ENCODE measurements at regions not wholly inside any gene's neighbourhood (a gene's known extent, or its start where the extent isn't known, plus 50 kb on each side); places are given as distances from the start of the nearest gene placed in this dataset.
"Not testable (repeated sequence)": the region's sequence is repeated elsewhere in the genome, so short reads cannot be mapped to it uniquely, and the experiment has no call there.

DNA sequence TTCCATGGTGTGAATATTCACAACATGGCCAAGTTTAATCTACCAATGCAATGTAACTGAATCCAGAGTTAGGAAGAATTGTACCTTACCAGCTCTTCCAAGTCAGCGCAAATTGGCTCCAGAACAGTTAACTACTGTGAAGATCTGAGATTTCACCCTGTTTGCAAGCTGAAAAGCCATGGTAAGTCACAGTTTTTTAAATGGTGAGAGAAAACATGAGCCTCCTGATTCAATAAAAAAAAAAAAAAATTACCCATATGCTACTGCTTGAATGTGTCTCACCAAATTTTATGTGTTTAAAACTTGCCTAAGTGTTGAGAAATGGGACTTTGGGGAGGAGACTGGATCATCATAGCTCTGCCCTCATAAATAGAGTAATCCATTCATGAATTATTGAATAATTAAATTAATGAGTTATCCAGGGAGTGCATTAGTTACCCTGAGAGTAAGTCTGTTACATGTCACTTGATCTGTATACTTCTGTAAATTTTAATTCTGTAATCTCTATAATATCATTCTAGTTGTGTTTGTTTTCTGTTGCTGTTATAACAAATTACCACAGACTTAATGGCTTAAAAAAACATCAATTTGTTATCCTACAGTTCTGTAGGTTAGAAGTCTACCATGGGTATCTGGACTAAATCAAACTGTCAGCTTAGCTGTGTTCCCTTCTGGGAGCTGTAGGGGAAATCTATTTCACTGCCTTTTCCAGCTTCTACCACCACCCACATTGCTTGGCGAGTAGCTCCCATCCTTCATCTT lies 1355.9 kb downstream of the GRIK2 start:
- DNase-seq (ENCODE audit: low read depth), result no peak

- DNase-seq (ENCODE audit: low read depth), result no peak
Measured at GRCh38 chr6:102746941-102747340, 1353.4 kb downstream of the GRIK2 start.

DNA sequence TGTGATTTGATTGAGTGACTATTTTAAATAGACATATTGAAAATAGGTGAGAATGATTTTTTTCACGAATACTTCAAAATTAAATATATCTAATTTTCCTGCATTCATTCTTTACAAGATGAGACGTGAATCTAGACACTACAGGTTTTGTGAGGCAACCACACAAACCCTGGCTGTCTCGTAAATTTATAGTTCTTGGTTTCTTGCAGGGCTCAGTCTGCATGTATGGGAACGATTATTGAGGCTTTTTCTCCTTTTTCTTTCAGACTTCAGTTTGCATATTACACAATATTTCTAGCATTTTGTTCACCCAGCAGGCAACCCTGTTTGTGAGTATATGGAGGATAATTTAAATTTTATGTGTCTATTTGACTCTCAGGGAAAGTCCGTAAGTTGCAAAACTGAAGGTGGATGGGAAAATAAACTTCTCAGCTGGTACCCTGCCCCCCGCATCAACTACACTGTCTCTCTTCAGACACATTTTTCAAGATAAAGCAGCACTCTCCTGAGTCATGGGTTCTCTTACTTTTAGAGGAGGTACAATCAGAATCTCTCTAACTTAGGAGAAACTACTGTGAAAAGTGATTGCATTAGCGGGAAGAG lies 1349.3 kb downstream of the GRIK2 start:
- DNase-seq (ENCODE audit: low read depth), result no peak

- DNase-seq (ENCODE audit: low read depth), result no peak
Measured at GRCh38 chr6:102742028-102742427, 1348.5 kb downstream of the GRIK2 start.

GRCh38 chr6:102736941-102737368 lies 1343.4 kb downstream of the GRIK2 start:
- DNase-seq (ENCODE audit: low read depth), result no peak

DNA sequence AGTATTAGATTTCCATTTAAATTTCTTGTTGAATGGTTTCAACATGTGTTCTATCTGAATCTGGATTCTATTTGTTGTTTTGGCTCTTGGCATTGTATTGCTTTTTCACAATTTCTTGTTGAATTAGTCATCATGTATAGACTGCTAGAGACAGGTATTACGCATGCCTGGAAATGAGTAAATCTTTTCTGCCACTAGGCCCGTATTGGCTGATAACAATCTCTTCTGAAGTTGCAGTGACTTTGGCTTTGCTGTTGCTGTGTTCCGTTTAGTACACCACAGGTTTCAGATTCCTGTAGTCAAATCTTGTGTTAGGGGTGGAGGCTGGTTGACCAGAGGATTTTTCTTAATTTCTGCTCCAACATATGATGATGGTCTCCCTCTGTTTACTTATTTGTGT lies 1339.4 kb downstream of the GRIK2 start:
- DNase-seq (ENCODE audit: low read depth), result no peak

GRCh38 chr6:102722086-102722485 lies 1328.6 kb downstream of the GRIK2 start:
- DNase-seq (ENCODE audit: low read depth), result not testable (repeated sequence)

GRCh38 chr6:102717737-102718456 lies 1324.4 kb downstream of the GRIK2 start:
- no peak for DNase-seq (ENCODE audit: low read depth)

- DNase-seq (ENCODE audit: low read depth), result no peak
Measured at GRCh38 chr6:102717252-102717651, 1323.7 kb downstream of the GRIK2 start.

DNA sequence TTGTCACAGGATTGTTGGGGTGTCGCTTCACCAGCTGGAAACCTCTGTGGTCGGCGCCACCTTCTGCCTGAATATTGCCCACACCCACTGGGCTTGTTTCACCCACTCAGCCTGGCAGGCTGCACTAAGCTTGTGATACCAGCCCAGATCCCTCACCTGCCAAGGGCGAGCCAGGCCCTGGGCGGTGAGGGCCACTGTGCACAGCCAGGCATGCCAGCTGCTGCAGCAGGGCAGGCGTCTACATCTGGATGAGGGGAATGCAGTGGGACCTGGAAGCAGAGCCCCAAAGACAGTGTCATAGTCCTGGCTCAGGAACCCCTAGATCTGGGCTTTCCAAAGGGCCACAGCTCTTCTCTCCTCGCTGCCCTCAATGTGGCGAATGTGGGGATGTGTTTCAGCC lies 1307.5 kb downstream of the GRIK2 start:
- no peak for DNase-seq (ENCODE audit: low read depth)

- DNase-seq (ENCODE audit: low read depth), result no peak
Measured at GRCh38 chr6:102686461-102686860, 1293.0 kb downstream of the GRIK2 start.

DNA sequence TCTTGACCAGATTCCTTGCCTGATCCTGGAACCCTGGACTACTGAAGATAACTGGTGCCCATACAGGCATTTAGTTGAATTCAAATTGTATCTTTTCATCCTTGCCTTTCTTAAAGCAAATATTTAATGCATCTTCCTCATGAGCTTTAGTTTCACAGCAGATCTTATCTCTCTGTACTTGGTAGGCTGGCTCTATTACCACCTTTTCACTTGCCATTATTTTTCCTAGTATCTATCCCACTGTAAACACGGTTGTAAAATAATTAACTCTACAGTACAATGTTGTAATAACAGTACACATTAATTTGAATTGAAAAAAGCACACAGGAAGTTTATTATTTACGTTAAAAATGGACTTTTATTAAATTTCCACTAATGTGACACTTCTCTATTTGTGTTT lies 1286.9 kb downstream of the GRIK2 start:
- DNase-seq (ENCODE audit: low read depth), result no peak

DNA sequence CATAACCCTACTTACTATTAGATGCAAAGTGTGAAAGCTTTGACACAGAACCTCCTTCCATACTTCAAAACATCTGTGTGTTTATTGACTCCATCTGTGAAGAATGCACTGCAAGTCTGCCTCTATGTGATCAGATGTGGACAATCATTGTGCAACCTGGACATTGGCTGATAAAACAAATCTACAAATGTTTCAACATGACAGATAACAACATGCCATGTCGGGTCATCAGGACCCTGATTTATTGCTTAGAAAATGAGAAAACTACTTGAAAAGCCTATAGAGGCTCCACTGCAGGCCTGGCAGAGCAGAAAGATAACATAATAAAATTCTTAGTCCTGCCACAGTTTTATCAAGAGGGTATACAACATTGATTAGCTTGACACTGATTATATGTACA lies 1286.4 kb downstream of the GRIK2 start:
- DNase-seq (ENCODE audit: low read depth), result no peak

- DNase-seq (ENCODE audit: low read depth), result no peak
Measured at GRCh38 chr6:102677225-102677624, 1283.7 kb downstream of the GRIK2 start.

DNA sequence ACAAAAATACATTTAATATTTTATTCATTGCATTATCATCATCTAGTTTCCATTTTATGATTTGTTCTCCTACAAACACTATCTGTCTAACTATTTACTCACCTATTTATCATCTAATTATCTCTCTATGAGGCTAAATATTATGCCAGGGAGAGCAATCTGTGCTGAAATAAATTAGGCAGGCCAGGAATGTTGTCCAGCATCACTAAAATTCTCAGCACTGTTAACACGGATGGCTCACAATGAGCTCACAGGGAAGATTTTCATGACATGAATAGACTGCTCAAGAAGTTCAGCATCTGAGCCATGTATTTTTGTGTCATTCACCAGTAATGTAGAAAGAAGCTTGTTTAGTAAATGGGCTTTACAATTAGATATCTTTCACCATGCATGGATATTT lies 1277.2 kb downstream of the GRIK2 start:
- no peak for DNase-seq (ENCODE audit: low read depth)

DNA sequence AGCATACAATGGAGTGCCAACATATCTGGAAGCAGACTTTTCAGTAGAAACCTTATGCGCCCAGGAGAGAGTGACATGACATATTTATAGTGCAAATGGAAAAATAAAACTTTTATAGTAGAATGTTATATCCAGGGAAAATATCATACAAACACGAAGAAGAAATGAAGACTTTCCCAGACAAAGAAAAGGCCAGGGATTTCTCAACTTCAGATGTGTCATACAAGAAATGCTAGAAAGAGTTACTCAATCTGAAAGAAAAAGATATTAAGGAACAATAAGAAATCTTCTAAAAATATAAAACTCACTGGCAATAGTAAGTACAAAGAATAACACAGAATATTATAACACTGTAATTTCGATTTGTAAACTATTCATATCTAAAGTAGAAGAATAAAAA lies 1269.3 kb downstream of the GRIK2 start:
- DNase-seq (ENCODE audit: low read depth), result no peak

DNA sequence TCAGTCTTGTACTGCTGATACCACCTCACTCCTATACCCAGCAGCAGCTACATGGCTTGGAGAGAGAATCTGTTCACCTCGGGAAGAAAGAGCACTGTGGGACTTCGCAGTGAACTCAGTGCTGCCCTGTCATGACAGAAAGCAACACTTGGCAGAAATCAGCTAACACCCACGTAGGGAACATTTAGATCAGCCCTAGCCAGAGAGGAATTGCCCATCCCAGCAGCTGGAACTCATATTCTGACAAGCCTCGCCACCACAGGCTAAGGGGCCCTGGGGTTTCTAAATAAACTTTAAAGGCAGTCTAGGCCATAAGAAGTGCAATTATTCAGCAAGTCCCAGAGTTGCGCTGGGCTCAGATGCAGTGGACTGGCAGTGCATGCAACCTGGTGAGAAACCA lies 1266.8 kb downstream of the GRIK2 start:
- no peak for DNase-seq (ENCODE audit: low read depth)

DNA sequence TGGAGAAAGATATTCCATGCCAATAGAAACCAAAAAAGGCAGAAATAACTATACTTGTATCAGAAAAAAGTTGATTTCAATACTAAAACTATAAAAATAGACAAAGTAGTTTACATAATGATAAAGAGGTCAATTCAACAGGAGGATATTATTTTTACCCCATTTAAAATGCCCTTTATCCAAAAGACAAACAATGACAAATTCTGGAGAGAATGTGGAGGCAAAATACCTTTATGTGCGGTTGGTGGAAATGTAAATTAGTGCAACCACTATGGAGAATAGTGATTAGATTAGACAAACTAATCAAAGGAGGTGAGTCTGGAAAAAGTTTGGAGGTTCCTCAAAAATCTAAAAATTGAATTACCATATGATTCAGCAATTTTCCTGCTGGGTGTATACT lies 1262.3 kb downstream of the GRIK2 start:
- no peak for DNase-seq (ENCODE audit: low read depth)

DNA sequence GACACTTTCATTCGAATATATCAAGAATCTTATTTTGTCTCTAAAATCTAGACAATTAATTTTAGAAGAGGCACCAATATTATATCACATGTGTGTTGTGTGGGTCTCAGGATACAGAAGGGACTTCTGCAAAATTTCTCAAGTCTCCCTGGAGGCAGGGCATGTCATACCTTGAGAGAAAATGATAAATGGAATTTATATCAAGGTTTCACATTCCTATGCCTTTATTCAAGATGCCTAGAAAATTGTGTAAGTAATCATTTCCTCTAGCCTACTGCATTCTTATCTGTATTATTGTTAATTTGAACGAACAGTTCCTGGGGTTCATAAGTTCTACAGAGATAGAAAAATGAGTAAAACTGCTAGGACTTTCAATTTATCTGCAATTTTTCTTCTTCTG lies 1247.9 kb downstream of the GRIK2 start:
- no peak for DNase-seq (ENCODE audit: low read depth)

GRCh38 chr6:102631921-102632320 lies 1238.4 kb downstream of the GRIK2 start:
- no peak for DNase-seq (ENCODE audit: low read depth)

DNA sequence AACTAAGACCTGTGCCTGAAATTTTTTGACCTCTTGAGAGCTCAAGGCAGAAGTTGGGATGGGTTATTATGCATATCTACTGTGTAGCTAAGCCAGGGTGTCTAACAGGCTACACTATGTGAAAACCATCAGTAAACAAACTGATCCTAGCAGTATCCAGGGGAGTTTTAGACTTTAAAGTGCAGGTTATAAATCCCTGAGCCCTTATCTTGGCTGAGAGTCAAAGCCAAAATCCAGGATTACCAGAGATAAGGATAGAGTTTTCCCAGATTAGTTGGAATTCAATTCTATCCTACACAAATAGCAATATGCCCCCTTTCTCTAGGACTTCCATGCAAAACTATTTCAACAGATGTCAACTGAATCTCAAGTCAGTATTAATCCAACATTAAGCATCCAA lies 1229.7 kb downstream of the GRIK2 start:
- DNase-seq (ENCODE audit: low read depth), result no peak

DNA sequence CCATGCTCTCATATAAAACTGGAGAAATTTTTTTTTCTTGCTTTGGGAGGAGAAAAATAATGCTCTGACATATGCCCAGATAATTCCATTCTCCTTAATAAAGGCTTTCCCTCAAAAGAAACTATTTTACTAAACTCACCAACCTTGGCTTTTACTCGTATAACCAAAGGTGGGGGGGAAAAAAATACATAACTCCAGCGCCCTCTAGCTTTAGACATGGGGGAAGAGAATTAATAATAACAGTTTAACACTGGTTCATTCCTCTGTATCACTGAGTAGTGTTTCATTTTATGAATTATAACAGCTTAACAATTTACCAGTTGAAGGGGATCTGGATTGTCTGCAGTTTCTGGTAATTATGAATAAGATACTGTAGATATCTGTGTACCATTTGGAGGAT lies 1226.1 kb downstream of the GRIK2 start:
- no peak for DNase-seq (ENCODE audit: low read depth)

DNA sequence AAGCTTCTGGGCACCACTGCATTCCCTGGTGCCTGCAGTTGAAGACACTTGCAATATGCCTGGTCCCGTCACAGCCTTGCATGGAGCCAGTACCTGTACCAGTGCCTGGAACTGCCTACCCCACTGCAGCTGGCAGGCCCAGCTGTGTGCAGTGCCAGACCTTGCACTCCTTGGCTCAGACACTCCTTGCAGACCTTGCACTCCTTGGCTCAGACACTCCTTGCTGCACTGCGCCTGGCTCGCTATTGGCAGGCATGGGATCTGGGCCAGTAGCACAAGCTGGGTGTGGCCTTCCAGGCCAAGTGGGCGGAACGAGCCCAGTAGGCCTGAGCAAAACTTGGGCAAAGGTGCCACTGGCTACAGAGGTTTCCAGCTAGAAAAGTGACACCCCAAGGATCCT lies 1189.1 kb downstream of the GRIK2 start:
- no peak for DNase-seq (ENCODE audit: low read depth)

Measured in activated T-cell treated with anti-CD3 and anti-CD28 coated beads for 24 hours (primary cell).